CD4-positive, alpha-beta T cell treated with Interleukin-4 for 4 hours (primary cell): ENCODE measurements at regions not wholly inside any gene's neighbourhood (a gene's known extent, or its start where the extent isn't known, plus 50 kb on each side); places are given as distances from the start of the nearest gene placed in this dataset.

Experiments used
- DNase-seq: peaks from one replicate; pipeline ENCODE4 v3.0.0-alpha.2; 2020

- DNase-seq, result no peak
Observed at GRCh38 chr1:220983877-220984635, 104.8 kb downstream of the HLX start.

- DNase-seq, result no peak
Observed at GRCh38 chr1:220990427-220991339, 111.4 kb downstream of the HLX start.

- DNase-seq, result no peak
Observed at GRCh38 chr1:220991506-220991905, 112.3 kb downstream of the HLX start.

GRCh38 chr1:220991959-220992704, 112.9 kb downstream of the HLX start:
- no peak for DNase-seq

GRCh38 chr1:220992705-220993052, 113.4 kb downstream of the HLX start:
- no peak for DNase-seq

GRCh38 chr1:220994671-220995070, 115.4 kb downstream of the HLX start:
- no peak for DNase-seq

GRCh38 chr1:220997791-220998190, 118.5 kb downstream of the HLX start:
- no peak for DNase-seq

GRCh38 chr1:220999872-221000863, 120.9 kb downstream of the HLX start:
- DNase-seq, result peak; percentile 15

GRCh38 chr1:221001167-221001566, 121.9 kb downstream of the HLX start:
- no peak for DNase-seq

GRCh38 chr1:221002601-221003000, 123.4 kb downstream of the HLX start:
- DNase-seq, result no peak

GRCh38 chr1:221011145-221011544, 131.9 kb downstream of the HLX start:
- no peak for DNase-seq

- DNase-seq, result no peak
Observed at GRCh38 chr1:221012120-221012519, 132.9 kb downstream of the HLX start.

GRCh38 chr1:221013691-221014660, 134.7 kb downstream of the HLX start:
- DNase-seq, result no peak

GRCh38 chr1:221015159-221015790, 136.0 kb downstream of the HLX start:
- DNase-seq, result no peak

GRCh38 chr1:221016751-221017150, 137.5 kb downstream of the HLX start:
- DNase-seq, result no peak

GRCh38 chr1:221018414-221018813, 139.2 kb downstream of the HLX start:
- no peak for DNase-seq

- no peak for DNase-seq
Observed at GRCh38 chr1:221022331-221022730, 143.1 kb downstream of the HLX start.

GRCh38 chr1:221023482-221023881, 144.2 kb downstream of the HLX start:
- DNase-seq, result no peak

GRCh38 chr1:221025501-221025900, 146.3 kb downstream of the HLX start:
- no peak for DNase-seq

GRCh38 chr1:221025956-221026355, 146.7 kb downstream of the HLX start:
- DNase-seq, result no peak
